GM21526 (cell line): ENCODE measurements at regions not wholly inside any gene's neighbourhood (a gene's known extent, or its start where the extent isn't known, plus 50 kb on each side); places are given as distances from the start of the nearest gene placed in this dataset.
A peak's percentile ranks its signal among the peaks of the same experiment; 100 is the strongest.

Source experiments
- ATAC-seq: cut with Tn5 transposase; IDR thresholded peaks from one replicate; pipeline ENCODE4 v1.9.1; 2021; ENCODE audit warnings: moderate library complexity; ENCODE audit not compliant: unreplicated experiment, low FRiP score

DNA sequence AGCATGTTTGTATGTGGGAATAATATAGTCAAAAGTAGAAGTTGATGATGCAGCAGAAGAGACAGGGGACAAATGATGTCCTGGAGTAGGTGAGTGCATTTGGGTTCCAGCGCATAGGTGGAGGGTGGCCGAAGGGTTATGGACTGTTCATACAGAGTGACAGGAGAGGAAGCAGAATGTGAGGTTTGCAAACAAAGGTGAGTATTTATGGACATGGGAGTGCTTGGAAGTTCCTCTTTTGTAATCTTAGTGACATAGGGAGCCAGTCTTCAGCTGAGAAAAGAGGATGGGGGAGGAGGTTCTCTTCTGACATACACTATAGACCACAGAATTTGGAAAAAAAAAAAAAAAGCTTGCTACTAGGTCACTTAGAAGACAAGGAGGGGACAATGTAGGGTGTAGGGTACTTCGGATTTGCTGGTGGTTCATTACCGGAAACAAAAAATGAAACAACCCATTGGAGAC, 331.6 kb downstream of the DLEU7 start:
- ATAC-seq: peak; percentile 54

DNA sequence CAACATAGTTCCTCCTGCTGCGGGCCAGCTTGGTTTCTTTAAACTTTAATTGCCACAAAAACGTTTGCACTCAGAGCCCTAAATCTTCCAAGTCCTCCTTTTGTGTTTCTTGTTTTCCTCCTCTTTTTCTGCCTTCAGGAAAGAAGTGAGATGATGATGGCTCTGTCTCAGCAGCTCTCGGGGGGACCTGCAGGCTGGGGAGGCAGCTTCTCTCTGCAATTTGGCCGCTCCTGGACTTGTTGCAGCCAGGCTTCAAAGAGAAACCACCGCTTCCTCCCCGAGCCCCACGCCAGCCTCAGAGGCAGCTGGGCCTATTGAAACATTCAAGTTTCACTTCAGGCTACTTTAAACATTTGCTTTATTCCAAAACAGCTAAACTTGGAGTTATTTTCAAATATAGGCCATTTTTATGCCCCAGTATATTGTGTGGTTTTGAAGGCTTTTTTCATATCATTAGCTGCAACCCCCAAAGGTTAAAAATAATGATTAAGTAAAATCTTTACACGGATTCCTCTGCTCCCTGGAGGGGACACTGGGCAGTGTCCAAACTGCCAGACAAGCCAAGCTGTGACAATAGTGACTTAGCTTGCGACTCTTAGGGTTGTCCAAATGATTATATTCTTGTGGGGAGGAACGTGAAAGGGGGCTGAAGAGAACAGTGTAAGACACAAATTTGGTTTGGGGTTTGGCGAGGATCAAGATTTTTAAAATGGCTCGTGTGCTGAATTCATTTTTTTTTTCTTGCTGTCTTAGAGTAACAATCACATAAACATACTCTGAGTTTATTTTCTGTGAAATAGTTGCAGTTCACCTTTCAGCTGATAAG, 330.8 kb downstream of the DLEU7 start:
- ATAC-seq: peak; percentile 89

DNA sequence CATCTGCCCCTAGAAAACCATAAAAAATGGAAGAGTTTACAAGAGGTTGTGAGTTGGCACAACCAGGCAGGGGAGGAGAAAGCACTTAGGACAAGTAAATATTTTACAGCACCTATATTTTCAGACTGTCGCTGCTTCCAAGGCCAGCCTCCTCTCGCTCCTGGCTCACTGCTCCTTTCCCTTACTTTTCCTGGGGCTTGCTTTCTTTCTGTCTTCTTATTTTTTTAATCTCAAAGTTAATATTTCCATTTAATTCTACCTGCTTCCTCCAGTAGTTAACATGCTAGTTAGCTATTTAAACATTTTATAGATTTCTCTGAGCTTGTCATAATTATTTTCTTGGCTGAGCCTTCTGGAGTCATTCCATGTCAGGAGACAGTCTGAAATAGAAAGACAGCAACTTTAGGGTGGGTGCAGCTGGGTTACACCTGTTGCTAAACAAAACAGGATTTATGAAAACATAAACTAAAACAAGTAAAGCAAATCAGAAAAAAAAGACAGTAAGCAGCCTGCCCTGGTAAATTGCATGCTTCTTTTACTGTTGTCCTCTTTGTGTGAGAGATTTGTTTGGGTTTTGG, 330.1 kb downstream of the DLEU7 start:
- no peak for ATAC-seq

DNA sequence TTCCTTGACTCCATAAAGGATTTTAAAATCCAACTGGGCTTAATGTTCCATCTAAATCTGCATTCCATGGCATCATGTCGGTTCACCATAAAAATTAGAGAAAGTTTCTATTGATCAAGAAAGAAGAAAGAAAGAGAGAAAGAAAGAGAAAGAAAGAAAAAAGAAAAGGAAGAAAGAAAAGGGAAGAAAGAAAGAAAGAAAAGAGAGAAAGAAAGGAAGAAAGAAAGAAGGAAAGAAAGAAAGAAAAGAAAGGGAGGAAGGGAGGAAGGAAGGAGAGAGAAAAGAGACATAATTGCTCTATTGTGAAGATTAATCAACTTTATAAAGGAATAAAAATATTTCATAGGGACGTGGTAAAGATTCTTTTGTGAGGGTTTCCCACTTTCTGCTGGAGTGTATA, 329.2 kb downstream of the DLEU7 start:
- ATAC-seq: no peak

DNA sequence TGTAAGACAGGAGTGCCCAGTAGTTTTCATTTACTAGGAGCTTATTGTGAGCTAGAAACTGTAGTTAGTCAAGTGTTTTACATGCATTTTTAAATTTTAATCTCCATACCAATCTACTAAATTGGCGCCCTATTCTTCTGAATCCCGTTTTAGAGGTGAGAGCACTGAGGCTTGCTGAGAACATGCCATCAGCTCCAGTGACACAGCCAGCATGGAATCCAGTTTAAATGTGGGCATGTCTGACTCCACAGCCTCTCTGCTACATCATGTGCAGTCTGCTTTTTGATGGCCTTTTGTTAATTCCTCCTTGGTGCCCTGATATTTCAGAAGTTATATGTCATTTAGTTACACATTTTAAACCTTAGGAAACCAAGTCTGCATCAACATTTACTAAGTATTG, 325.4 kb downstream of the DLEU7 start:
- ATAC-seq: no peak

DNA sequence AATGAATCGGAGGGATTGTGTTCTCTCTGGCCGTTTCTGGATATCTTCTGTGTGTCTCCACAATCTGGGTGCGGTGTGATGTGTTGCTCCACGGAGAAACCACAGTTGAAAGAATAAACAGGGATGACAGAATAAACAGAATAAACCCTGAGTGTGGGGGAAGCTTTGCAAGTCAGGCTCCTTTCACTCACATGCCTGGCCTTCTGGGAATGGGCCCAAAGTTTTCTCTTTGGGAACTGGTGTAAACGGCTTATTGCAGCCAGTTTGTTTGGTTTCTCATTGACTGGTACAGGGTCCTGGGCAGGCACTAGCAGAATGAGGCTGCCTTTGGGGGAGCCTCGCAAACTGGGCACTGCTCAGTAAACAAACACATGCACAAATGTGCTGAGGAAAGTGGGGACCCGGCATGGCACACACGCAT, 324.7 kb downstream of the DLEU7 start:
- no peak for ATAC-seq

DNA sequence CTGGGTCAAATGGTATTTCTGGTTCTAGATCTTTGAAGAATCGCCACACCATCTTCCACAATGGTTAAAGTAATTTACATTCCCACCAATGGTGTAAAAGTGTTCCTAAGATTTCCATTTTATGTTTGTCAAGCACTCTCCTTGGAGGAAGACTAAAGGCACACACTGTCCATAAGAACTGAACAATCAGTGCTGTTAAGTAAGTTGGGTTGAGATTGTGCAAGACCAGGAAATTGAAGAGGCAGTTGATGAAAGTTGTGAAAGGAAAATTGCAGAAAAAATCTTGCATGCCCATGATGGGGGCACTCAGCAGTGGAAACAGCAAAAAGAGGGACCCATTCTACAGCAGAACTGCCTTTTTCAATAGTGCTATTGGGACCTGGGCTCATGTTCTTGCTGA, 323.6 kb downstream of the DLEU7 start:
- ATAC-seq: no peak

DNA sequence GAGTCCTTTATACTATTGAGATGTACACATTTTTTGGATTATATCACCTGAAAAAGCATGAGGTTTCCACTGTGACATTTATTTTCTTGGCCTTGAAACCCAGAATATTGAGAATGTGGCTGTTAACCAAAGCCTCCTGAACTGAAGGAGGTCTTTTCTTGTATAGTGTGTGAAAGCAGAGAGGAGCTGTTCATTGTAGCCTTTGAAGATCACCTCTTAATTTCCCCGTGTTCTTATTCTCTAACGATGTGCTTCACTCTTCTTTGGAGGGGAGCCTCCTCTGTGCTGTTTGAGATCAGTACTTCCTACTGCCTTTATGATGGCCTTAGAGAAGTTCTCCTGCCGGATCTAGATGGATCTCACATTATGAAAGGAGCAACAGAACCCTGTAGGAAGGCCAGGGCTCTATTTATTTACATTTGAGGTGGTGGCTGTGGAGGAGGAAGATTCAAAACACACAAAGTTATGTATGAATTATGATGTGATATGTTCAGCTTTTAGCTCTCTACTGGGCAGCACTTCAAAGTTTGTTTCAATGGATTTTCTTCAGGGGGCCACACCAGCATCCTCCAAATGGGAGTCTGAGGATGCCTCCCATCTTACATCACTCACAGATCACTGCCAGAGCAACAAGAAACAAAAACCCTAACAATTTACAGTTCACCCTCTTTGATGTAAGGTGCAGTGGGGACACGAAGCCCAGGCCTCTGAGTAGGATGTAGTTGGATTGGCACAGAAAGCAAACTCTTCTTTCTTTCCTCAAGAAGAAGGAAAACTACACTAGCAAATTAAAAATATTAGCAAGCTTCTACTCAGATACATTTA, 322.3 kb downstream of the DLEU7 start:
- no peak for ATAC-seq

DNA sequence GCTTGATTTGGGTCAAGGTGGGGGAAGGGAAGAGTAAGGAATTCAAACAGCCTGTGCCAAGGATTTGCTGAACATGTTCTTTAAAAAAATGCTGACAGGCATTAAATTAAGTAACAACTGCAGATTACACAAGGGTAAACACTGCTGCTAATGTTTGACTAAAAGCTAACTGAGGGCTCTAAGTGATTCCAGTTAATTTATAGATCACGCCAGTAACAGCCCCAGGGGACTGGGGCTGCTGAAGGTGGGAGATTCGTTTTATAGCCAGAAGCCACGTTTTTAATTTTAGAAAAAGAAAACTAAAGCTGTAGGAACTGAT, 321.7 kb downstream of the DLEU7 start:
- no peak for ATAC-seq

DNA sequence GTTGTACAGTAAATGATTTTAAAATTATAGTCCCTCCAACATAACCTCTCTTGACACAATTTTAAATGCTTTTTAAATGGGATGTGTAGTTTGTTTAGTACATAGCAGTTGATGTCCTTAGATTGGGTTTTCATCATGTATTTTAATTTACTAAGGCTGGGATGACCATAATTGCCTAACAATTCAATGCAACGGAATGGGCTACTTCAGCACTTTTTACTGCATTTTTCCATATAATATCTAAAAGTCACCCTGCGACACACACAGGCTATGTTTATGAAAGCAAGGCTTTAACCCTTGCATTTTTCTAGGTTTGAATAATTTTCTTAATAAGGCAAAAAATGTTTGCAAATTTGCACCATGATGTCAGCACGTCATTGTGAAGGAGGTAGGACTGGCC, 321.0 kb downstream of the DLEU7 start:
- ATAC-seq: no peak

DNA sequence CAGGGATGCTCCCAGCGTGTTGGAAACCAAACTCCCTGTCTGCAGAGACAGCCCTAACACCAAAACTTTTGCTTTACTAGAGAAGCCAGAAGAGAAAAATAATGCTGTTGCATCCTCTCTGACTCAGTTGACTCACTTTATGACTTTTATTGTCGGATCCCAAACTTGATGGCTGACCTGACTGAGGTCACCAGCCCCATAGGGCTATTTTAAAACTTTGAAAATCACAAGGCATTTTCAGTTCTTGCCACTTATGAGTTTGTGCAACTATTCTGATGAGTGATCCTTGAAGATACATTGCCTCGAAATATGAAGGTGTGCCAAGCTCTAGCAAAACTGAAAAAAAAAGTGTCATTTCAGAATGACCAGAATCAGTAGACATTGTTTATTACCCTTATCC, 320.2 kb downstream of the DLEU7 start:
- ATAC-seq: no peak

DNA sequence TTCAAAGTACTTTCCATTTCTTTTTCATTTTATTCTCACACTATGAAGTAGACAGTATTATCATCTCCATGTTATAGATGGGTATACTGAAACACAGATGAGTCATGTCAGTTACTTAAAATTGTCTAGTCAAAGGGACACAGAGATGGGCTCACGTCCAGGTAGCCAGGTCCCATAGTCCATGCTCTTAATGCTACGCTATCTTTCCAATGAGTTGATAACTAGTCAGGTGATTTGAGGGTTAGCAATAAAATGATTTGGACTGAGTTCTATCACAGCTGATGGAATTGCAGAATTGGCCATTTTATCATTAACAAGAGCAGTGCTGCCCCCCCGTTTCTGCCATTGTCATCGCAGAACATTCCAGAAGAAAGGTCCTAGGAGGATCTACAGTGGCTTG, 318.9 kb downstream of the DLEU7 start:
- no peak for ATAC-seq

DNA sequence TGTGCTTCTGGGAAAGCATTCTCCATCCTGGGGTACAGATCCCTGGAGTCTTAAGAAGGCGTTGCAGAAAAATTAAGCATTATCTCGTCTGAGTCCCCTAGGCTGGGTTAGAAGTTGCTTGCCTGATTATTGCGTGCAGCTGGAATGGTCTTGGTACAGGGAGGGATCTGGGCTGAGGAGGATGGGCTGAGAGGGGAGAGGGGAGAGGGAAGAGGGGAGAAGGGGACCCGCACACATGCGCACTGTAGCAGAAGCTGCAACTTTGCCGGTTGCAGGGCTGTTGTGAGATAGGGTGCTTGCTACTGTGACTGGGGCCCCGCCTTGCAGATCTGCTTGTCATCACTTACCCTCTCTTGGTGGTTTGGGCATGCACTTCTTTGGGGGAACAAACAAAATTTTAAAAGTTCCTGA, 316.8 kb downstream of the DLEU7 start:
- no peak for ATAC-seq

DNA sequence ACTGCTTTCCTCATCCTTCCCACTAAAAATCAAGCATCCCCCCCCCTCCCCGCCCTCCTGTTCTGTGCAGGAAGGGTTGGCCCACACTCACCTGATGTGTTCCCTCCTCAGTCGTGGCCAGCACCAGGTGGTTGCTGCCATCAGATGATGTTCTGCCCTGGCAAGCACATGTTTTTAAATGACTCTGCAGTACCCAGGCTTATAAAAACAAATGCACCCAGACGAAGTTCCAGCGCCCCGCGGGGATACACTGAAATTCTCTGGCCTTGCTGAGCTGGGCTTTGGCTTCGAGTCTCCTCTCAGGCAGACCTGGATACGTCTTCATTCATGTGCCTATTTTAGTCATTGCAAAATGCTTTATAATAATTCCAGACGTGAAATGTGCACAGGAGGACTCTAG, 316.3 kb downstream of the DLEU7 start:
- no peak for ATAC-seq

DNA sequence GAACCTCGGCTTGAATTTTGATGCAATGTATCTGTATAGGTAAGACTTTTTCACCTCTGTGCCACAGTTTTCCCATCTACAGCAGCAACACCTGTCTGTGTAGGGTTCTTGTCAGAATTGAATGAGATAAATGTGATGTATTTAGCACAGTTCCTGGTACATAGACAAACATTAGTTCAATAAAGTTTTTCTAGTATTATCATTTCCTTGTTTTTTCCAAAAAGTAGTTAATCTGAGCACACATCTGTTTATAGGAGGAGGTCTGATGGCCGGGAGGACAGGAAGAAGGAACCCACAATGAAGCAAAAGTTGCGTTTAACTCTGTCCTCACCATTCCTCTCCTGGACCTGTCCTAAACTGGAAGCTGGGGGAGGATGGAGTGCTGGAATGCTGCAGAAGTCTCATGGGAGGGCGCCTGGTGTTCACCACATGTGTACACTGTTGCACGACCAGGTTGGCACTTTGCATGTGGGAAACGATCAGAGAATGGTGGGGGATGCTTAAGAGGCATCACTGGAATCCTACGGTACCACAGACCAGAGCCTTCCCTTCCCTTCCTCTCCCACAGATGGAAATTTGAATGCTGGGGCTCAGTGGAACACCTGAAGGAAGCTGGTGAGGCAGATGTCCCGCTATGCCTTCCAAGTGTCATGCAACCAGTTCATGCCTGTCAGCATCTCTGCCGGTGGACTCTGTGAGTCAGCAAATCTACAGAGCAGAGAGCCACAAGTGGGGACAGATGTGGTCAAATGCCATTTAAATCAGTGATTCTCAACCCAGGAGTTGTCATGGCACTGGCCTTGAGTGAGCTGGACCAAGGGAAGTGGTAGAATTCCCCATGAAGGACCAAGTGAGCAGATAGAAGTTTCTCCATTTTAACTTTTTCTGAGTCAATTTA, 315.6 kb downstream of the DLEU7 start:
- no peak for ATAC-seq

DNA sequence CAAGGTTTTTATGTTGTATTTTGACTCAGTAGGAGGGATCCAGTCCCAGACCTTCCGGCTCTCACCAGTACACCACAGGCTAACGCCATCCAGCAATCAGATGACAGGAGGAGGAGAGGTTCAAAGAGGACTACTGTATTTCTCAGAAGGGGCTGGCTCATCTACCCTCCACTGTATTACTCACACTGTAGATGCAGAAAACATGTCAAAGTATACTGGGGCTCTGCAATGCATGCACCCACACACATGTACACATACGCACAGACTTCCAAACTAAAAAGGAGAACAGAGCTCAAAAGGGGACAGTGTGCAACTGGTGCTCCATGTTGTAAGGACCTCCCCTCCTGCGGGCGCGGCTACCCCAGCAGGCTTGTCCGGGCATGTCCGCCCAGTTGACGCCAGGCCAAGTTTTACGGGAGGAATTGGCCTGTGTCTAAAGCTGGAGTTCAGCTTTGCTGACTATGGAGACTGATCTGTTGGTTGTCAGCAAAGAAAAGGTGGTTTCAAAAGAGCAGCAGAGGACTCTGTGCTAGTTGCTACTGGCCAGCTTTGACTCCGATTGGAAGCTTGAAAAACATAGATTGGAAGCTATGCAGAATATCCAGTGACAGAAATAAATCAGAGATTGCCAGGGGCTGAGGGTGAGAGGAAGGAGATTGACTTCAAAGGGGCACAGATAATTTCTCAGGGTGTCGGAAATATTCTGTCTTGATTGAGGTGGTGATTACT, 314.2 kb downstream of the DLEU7 start:
- no peak for ATAC-seq

DNA sequence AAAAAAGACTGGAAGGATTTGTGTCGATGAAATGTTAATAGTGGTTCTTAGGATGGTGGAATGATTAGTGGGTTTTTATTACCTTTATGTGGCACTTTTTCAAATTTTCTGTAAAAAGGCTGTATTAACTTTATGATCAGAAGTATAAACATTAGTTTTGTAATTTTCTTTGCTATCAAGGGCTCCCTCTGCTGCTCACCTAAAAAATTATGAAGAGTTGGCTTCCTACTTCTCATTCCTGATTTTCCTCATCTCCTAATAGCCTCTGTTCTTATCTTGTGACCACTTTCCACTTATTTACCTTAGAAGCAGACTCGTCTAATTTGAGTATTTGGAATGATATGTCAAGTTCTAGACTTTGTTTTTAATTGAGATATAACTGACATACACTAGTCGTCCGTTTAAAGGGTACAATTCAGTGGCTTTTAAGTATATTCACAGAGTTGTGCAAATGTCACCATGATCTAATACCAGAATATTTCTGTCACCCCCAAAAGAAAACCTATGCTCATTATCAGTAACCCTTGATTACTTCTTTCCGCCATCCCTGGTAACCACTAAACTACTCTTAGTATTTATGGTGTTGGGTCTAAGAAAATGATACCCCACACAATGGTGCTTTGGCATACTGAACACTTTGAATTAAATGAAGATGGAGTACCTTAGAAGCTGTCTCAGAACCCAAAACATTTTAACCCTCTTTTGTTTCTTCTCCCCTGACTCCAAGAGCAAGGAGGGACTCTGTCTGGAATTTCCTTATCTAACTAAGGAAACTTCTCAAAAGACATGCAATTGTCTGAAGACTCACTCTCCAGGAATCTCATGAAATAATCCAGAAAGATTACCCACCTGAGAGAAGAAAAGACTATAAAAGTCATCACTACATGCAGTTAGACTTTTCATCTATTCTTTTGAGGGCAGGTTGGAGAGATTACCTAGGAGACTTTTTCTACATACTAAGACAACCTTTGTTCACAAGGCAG, 311.3 kb downstream of the DLEU7 start:
- no peak for ATAC-seq

DNA sequence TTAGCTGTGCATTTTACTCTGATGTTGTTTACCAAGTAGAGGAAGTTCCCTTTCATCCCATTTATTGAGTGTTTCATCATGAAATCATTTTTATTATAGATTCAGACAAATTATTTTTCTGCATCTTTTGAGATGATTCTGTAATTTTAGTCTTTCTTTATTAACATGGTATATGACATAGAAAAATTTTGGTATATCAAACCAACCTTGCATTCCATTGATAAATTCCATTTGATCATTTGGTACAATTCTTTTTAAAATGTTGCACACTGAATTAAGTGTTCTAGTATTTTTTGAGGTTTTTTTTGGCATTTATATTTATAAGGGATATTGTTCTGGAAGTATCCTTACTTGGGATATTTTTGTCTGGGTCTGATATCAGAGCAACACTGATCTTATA, 308.4 kb downstream of the DLEU7 start:
- no peak for ATAC-seq

DNA sequence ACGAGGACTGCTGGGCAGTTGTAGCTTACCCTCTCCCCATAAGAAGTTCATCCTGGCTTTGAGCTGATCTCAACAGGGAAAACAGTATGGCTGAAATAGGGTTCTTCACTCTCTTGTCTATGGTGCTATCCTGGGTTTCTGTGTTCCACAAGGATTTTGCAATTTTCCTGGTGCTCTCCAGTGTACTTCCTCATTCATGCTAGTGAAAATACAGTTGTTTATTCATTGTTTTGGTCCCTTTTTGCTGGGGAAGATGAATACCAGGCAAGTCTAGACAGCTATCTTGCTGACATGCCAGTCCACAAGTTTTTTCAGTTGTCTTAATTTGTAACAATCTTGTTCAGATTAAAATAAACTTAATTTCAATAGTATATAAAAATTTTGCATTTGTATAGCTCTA, 306.5 kb downstream of the DLEU7 start:
- no peak for ATAC-seq
